GM18861 (cell line): ENCODE measurements at regions not wholly inside any gene's neighbourhood (a gene's known extent, or its start where the extent isn't known, plus 50 kb on each side); places are given as distances from the start of the nearest gene placed in this dataset.
"Not testable (repeated sequence)": the region's sequence is repeated elsewhere in the genome, so short reads cannot be mapped to it uniquely, and the experiment has no call there.

Source experiments
- ATAC-seq: cut with Tn5 transposase; IDR thresholded peaks from one replicate; pipeline ENCODE4 v1.9.1; 2021; ENCODE audit not compliant: unreplicated experiment

DNA sequence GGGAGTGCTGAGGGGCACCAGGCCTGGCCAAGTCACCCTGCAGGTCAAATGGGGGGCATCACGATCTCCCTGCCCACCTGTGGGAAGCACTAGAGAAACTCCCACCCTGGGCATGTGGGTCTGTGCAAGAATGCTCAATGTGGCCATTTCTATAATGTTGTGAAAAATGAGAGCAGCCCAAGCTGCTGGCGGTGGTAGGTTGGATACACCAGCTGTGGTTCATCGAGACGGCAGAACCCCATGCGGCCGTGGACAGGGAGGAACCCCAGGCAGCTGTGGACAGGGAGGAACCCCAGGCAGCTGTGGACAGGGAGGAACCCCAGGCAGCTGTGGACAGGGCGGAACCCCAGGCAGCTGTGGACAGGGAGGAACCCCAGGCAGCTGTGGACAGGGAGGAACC is 129.1 kb downstream of the BRD1 start:
- not testable (repeated sequence) for ATAC-seq

DNA sequence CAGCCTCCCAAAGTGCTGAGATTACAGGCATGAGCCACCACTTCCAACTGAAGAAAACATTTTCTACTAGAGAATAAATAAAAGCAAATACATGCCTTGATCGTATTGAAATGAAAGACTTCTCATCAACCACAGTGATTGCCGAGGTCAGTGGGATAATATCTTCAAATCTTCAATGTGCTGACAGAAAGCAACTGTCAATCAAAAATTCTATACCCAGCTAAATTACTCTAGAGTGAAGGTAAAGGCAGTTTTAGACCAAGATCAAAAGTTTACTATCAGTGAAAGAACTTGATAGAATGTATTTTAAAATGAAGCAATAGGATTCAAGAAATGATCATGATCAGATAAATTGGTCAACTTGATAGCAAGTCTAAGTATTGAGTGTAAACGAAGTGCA is 130.6 kb downstream of the BRD1 start:
- ATAC-seq: no peak

DNA sequence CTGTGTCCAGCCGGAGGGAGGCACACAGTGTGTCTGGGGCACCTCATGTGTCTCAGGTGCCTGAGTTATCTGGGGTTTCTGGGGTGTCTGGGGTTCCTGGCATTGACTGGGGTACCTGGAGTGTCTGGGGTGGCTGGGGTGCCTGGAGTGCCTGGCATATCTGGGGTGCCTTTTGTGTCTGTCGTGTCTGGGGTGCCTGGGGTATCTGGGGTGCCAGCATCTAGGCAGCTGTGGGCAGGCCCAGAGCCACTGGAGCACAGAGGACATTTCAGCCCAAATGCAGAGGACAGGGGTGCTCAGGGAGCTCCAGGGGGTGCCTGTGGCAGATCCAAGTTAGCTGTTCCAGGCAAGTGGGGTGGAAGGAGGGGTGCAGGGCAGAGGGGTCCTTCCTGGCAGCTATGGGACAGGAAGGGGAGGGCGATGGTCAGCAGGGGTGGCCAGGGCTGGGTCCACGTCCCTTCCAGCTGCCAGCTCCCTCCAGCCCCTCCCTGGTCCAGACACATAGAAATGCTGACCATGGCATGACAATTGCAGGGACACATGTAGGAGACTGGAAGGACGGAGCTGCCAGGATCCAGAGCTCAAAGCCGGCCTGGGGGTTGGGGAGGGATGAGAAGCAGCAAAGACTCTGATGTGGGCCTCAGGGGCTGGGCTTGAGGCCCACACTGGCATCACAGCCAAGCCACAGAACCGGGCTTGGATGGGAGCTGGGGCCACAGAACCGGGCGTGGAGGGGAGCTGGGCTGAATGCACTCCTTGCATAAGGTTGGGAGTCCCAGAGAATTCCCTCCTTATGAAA is 133.0 kb downstream of the BRD1 start:
- ATAC-seq: no peak

DNA sequence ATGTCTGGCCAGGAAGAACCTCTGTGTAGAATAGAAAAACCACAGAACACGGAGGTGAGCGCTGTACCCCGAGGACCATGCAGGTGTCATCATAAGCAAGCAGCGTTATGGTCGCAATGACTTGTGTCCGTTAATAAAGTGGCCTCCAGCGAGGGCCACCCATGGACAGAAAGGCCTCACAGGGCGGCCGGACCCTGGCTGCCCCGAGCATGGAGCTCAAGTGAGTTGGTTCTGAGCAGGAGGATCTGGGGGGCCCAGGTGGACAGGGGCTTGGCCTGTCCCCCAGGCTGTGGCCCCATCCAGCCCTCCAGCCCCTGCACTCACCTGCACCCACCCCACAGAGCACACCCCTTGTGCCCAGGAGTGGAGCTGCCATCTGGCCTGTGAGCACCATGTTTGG is 133.8 kb downstream of the BRD1 start:
- no peak for ATAC-seq

DNA sequence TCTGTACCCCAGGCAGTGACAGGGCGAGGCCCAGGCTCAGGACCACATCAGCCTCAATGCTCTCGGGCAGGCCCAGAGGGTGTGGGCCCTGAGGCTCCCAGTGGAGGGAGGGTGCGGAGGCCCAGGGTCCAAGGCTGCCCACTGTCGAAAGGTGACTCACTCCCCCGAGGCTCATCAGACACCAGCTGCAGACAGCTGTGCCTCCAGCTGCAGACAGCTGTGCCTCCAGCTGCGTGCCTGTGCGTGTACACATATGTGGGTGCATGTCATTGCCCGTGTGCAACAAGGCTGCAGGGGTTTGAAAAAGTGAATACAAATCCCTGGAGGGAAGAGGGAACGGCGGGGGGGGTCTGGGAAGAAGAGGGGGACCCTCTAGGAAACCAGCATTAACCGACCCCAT is 134.3 kb downstream of the BRD1 start:
- no peak for ATAC-seq

DNA sequence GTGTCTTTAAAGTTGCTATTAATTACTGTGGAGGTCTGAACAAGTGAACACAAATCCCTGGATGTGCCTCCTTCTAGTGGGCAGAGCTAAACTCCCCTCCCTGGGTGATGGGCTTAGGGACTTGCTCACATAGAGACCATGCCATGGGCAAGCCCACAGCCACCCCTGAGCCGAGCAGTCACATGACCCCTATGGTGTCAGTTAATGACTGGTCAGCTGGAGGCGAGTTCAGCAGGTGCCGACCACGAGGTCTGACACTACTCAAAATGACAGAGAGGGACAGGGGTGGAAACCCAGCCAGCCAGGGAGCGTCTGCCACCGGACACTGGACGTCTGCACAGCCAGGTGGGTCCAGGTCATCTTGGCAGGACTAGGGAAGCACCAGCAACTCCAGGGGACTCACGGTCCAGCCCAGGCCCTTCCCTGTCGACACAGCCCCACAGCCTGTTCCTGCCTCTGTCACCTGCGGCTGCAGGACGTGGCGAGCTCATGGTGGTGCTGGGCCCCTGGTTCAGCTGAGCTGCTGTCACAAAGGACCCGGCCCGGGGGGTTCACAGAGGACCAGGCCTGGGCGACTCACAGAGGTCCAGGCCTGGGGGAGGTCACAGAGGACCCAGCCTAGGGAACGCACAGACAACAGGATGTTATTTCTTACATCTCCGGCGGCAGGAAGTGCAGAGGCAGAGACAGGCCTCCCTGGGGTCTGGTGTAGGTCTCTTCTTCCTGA is 135.0 kb downstream of the BRD1 start:
- ATAC-seq: no peak

DNA sequence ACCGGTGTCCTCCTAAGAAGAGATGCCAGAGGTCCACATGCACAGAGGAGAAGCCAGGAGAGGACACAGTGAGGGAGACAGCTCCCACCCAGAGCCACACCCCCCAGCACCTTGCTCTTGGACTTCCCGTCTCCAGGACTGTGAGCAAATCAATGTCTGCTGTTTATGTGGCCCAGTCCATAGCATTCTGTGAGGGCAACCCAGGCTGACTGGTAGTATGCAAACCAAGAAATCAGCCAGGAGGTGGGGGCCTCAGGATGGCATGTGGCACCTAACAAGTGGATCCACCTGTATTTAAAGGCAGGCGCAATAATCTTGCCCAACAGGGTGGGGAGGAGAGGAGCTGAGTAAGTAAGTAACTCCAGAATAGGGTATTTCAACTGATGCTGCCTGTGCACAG is 136.4 kb downstream of the BRD1 start:
- ATAC-seq: no peak

DNA sequence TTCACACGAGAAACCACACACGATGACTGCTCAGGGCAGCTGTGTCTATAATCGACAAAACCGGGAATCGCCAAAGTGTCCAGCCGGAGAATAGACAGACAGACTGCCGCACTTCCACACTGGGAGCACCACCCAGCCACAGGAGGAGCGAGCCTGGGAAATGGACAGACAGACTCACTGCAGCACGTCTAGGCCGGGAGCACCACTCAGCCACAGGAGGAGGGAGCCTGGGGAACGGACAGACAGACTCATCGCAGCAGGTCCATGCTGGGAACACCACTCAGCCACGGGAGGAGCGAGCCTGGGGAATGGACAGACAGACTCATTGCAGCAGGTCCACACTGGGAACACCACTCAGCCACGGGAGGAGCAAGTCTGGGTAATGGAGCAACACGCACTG is 137.2 kb downstream of the BRD1 start:
- ATAC-seq: no peak

DNA sequence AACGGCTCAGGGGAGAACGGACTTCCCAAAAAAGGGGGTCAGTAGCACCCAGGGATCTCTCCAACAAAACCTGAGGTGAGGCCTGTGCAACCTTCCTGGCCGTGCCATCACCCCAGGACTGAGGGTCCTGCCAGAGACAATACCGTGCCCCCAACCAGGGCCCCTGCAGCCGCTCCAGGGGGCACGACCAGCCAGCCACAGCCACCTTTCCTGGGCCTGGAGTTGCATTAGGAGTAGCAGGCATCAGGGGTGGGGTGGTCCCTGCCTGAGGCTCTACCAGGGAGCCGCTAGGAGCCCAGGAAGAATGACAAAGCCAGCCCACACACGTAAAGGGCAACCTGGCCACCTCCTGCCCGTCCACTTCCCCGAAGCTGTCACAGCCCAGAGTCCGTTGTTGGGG is 137.8 kb downstream of the BRD1 start:
- ATAC-seq: no peak

DNA sequence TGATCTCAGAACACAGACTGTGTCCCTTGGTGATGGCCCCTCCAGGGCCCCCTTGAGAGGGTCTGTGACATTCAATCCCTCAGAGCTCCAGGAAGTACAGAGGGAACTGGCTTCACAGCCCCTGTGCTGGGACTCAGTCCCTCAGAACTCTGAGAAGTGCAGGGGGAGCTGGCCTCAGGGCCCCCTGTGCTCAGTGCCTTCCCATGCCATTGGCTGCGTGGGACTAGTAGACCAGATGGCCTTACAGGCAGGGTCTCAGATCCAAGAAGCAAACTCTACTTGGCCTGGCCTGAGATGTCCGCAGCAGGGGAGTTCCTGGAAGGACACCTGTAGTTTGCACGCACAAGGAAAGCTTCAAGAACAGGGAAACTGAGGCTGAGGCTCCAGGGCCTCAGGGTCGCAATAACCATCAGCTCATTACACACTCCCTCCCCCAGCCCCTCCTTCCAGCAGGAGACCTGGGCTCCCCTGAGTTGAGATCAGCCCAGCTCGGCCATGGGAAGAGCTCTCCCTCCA is 138.4 kb downstream of the BRD1 start:
- ATAC-seq: no peak

DNA sequence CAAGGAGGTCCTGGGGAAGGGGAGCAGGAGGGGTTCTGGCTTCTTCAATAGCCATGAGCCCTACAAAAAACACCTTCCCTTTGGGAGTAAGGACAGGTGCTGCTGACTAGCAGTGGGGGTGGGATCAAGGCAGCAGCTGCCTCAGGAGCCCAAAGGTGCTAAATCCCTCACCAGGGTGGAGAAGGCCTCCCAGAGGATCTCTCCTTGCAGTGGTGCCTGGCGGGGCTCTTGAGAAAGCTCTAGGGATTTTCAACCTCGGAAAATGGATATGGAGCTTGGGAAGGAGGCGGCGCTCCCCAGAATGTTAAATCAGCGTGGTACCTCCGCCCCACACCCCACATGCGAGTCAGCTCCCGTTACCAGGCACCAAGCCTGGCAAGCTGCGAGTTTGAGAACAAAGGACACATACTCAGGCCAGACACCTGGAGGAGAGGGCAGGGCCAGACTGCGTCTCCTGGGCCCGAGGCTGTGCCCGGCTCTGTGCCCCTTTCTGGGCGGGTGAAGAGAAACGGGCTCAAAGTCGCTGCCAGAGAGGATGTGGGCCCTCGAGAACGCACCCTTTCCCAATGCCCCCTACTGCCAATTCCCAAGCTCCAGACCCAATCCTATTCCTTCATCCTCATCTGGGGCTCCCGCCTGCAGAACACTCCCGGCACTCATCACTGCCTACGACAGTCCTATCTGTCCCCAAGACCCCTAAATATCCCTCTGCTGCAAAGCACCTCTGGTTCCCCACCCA is 139.0 kb downstream of the BRD1 start:
- no peak for ATAC-seq

DNA sequence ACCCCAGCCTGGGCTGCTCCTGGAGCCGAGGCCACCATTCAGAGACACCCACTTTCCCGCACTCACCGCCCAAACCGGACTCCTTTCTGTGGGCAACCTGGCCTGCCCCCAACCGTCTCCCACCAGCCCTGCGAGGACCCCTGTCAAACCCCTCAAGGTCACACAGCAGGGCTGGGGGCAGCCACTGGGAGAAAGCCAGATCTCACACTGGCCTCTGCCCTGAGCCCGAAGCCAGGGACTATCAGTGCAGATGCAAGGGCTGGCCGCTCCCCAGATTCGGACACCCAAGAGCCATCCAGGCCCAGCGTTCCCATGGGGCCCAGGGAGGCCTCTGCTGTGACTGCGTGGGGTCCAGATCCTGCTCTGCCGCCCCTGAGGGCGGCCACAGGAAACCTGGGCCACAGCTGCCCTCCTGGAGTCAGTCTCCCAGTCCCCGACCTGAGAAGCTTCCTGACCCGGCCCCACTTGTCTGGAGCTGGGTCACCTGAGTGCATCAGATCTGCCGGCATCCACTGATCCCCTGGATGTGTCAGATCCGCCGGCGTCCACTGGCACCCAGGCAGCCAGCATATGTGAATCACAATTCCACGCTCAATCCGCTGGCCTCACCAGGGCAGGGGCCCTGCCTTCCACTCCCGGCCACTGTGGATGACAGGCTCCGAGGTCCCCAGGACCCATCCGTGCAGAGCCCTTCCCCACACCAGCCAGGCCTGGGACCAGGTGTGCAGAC is 139.7 kb downstream of the BRD1 start:
- no peak for ATAC-seq

DNA sequence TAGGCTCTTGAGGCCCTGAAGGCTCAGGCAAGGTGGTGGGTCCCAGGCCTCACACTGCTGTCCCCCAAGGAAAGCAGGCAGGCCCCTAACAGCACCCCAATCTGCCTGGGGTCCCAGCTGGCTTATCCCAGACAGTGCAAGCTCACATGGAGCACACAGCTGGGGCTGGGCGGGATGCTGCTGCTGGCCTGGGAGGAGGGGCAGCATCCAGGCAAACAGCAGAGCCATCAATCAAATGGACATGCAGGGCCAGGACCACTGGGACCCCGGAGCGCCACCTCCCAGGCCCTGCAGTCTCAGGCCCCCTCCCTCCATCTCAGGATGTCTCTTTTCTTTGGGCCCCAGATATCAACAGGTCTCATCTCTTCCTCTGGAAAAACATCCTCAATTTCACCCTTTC is 140.3 kb downstream of the BRD1 start:
- no peak for ATAC-seq

DNA sequence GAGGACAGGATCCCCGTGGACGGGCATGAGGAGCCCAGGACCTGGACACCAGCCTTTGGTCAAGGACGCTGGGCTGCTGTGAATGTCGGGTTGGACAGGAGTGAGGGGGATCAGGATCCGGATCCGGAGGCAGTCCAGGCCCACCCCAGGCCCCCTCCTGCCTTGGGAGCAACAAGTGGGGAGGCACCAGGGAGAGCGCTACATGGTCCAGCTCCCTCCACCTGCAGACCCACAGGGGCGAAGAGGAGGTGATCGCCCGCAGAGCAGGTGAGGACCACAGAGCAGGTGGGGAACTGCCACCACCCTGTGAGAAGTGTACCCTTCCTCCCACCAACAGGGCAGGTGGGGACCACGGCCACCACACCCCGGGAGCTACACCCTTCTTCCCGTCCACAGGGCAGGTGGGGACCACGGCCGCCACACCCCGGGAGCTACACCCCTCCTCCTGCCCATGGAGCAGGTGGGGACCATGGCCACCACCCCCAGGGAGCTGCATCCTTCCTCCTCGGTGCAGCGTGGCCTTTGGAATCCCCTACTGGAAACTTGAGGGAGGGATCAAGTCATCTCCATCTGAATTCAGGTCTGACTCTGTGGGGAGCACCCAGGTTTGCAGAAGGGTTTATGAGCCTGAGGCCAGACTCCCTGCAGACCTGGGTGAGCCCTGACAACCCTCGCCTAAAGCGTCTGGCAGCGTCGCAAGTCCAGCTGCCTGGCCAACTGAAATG is 141.0 kb downstream of the BRD1 start:
- no peak for ATAC-seq

DNA sequence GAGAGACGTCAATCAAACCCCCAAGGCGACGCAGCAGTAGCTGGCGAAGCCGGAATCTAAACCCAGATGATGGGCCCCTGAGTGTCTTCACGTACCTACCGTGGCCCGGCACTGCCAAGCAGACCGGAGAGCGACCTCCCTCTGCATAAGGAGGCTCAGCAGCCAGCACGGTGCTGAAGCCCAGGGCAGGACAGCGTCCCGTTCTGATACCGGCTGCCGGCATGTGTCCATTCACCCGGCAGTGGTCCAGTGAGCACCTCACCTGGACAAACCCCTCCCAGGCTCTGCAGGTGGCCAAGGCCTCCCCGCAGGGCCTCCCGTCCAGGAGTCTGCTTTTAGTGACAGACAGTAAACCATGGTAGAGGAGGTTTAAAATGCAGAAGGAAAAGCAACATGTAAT is 142.0 kb downstream of the BRD1 start:
- ATAC-seq: no peak

DNA sequence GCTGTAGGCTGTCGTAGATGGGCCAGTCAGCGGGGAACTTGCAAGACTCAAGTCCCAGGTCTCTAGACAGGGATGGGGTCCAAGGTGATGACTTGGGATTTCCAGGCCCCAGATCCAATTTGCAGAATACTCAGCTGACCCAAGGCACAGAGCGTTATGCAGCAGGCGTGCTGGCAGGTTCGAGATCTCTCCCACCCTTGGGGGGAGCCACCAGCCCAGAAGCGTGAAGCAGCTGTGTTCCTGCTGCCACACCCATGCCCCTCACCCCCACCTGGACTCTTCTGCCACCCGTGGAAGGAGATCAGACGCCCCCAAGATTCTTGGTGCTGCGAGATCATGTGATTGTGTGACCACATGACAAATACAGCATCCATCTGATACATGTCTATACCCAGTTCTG is 142.6 kb downstream of the BRD1 start:
- no peak for ATAC-seq

DNA sequence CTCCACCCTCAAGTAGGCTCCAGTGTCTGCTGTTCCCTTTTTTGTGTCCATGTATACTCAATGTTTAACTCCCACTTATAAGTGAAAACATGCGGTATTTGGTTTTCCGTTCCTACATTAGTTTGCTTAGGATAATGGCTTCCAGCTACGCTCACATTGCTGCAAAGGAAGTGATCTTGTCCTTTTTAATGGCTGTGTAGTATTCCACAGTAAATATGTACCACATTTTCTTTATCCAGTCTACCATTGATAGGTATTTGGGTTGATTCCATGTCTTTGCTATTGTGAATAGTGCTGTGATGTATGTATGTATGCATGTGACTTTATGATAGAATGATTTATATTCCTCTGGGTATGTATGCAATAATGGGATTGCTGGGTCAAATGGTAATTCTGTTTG is 144.6 kb downstream of the BRD1 start:
- ATAC-seq: no peak

DNA sequence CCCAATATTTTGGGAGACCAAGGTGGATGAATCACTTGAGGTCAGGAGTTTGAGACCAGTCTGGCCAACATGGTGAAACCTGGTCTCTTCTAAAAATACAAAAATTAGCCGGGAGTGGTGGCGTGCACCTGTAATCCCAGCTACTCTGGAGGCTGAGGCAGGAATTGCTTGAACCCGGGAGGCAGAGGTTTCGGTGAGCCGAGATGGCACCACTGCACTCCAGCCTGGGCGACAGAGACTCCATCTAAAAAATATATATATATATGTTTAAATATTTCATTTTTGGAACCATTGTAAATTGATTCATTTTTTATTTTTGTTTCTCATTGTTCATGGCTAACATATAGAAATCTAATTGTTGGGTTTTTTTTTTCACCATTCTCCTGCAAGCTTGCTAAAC is 146.9 kb downstream of the BRD1 start:
- ATAC-seq: not testable (repeated sequence)

DNA sequence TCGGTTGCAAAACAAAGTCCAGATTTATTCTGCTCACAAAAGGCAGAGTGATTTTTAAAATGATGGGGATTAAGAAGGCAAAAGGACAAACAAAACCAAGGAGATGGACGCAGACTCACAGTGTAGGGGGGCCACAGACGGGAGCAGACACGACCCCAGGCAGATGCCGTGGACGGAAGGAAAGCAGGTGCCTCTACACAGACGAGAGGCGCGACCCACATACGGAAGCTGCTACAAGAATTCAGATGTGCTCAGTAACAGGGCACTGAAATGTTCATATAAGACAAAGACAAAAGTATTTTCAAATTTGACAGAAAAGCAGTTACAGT is 148.9 kb downstream of the BRD1 start:
- no peak for ATAC-seq

DNA sequence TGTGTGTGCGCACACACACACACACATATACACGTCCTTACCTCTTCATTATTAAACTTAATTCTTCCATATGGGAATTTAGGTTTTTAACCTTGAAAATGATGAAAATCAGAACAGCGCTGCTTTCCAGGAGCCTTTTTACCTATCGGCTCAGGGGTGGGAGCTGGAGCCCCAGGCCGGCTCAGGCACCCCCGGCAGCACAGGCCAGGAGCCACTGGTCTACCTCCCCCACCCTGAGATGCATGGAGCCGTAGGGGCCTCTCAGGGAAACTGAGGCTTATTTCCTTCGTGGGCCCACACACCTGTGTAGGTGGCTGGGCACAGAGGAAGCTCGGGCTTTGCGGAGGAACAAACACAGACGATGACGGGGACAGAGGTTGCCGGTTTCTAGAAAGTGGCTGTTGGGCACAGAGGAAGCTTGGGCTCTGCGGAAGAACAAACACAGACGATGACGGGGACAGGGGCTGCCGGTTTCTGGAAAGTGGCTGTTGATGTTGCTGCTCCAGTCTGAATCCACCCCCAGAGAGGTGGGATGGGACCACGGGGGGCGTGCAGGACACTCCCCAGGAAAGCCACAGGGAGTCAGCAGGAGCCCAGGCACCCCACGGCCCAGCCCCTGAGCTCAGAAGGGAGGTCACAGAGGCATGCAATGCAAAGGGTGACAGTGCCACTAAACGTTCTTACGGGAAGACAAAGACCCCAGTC is 149.4 kb downstream of the BRD1 start:
- no peak for ATAC-seq
